ENCODE measurements at regions not wholly inside any gene's neighbourhood (a gene's known extent, or its start where the extent isn't known, plus 50 kb on each side); places are given as distances from the start of the nearest gene placed in this dataset.

DNA sequence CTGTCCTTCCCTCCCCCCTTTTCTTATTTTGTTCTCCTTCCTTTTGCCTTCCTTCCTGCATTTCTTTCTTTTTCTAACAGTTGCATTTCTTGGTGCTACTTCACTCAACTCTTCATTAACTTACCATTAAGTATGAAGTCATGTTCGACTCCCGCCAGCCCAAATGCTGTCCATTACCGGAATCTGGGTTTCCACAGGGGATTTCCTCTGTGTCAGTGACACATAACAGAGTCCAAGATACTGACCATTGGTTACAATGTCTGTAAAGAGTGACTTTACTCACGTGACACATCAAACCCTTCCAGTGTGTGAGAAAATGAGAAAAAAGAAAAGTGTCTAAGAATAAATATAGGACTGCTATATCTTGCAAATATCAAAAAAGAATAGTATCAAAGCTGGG lies 500.0 kb upstream of the FRG1 start:
- WGBS, 3 donors, result 89 to 90% (median 90%) methylated on average over 4 of the region's 4 CpGs
- Histone ChIP-seq H3K36me3 (no peaks in the 10 kb centered on the region), H3K9me3 (no peaks in the 10 kb centered on the region), H3K4me3 (no peak overlapping the region), H3K27me3 (no peaks in the 10 kb centered on the region), H3K27ac (no peak overlapping the region), H3K4me1 (ENCODE audit: insufficient read depth) (no peaks in the 10 kb centered on the region)
- intact Hi-C loops (cut with DNase I), result no loop called here
- no peak for TF ChIP-seq POLR2A (IDR thresholded peaks at IDR 0.05)
- no peak for TF ChIP-seq EP300 (IDR thresholded peaks at IDR 0.05)
- no peak for TF ChIP-seq CTCF (IDR thresholded peaks at IDR 0.05)
- no peak for DNase-seq

GRCh38 chr4:189443341-189443740 lies 497.3 kb upstream of the FRG1 start:
- H3K27me3 ChIP-seq, result no peaks in the 10 kb centered on the region
- H3K9me3 ChIP-seq, result no peaks in the 10 kb centered on the region
- no peaks in the 10 kb centered on the region for H3K36me3 ChIP-seq
- no peak for TF ChIP-seq EP300 (IDR thresholded peaks at IDR 0.05)
- no peak for TF ChIP-seq CTCF (IDR thresholded peaks at IDR 0.05)
- no peak for TF ChIP-seq POLR2A (IDR thresholded peaks at IDR 0.05)
- H3K4me3 ChIP-seq, result no peak overlapping the region
- intact Hi-C loops (cut with DNase I), result no loop called here
- no peak overlapping the region for H3K27ac ChIP-seq
- DNase-seq, result no peak
- 82 to 92% (median 87%) methylated on average over 6 of the region's 6 CpGs for WGBS, 3 donors
- no peaks in the 10 kb centered on the region for H3K4me1 ChIP-seq (ENCODE audit: insufficient read depth)

DNA sequence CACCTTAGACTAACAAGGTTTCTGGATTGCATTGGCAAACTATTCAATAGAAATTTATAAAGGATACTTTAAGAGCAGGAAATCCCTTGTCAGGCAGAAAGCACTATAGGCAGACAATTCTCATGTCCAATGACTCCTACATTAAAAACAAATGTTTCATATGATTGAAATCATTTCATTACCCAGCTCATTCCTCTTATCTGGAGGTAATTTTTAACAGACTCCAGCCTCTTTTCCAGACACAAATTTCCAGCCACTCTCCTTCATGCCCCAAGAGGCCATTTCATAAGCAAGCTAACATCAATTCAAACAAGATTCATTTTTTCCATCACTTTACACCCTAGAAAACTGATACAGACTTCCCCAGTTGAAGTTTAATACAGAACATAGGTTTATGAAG lies 495.1 kb upstream of the FRG1 start:
- Histone ChIP-seq H3K27ac (no peak overlapping the region), H3K9me3 (no peaks in the 10 kb centered on the region), H3K36me3 (no peaks in the 10 kb centered on the region), H3K27me3 (no peaks in the 10 kb centered on the region), H3K4me1 (ENCODE audit: insufficient read depth) (no peaks in the 10 kb centered on the region), H3K4me3 (no peak overlapping the region)
- intact Hi-C loops (cut with DNase I), result no loop called here
- TF ChIP-seq EP300 (IDR thresholded peaks at IDR 0.05) (no peak), CTCF (IDR thresholded peaks at IDR 0.05) (no peak)
- DNase-seq, result no peak

- Histone ChIP-seq H3K4me3 (no peak overlapping the region), H3K27me3 (no peaks in the 10 kb centered on the region), H3K9me3 (no peaks in the 10 kb centered on the region), H3K36me3 (no peaks in the 10 kb centered on the region), H3K4me1 (ENCODE audit: insufficient read depth) (no peaks in the 10 kb centered on the region), H3K27ac (no peak overlapping the region)
- DNase-seq, result no peak
- WGBS, 3 donors, result 90 to 95% (median 94%) methylated on average over 12 of the region's 12 CpGs
- intact Hi-C loops (cut with DNase I), result no loop called here
- TF ChIP-seq POLR2A (IDR thresholded peaks at IDR 0.05), result no peak
- TF ChIP-seq EP300 (IDR thresholded peaks at IDR 0.05), result no peak
- no peak for TF ChIP-seq CTCF (IDR thresholded peaks at IDR 0.05)
These were observed 476.9 kb upstream of the FRG1 start for GRCh38 chr4:189463734-189464133.

- no peak for DNase-seq
- H3K9me3 ChIP-seq, result no peaks in the 10 kb centered on the region
- H3K4me3 ChIP-seq, result no peak overlapping the region
- H3K27ac ChIP-seq, result no peak overlapping the region
- H3K36me3 ChIP-seq, result no peaks in the 10 kb centered on the region
- no peaks in the 10 kb centered on the region for H3K27me3 ChIP-seq
- intact Hi-C loops (cut with DNase I), result no loop called here
- H3K4me1 ChIP-seq (ENCODE audit: insufficient read depth), result no peaks in the 10 kb centered on the region
- 55 to 74% (median 57%) methylated on average over 2 of the region's 2 CpGs for WGBS, 3 donors
- no peak for TF ChIP-seq EP300 (IDR thresholded peaks at IDR 0.05)
- TF ChIP-seq POLR2A (IDR thresholded peaks at IDR 0.05), result no peak
- TF ChIP-seq CTCF (IDR thresholded peaks at IDR 0.05), result no peak
These were observed 446.3 kb upstream of the FRG1 start for GRCh38 chr4:189494407-189494806.
